ENCODE measurements at regions not wholly inside any gene's neighbourhood (a gene's known extent, or its start where the extent isn't known, plus 50 kb on each side); places are given as distances from the start of the nearest gene placed in this dataset.

DNA sequence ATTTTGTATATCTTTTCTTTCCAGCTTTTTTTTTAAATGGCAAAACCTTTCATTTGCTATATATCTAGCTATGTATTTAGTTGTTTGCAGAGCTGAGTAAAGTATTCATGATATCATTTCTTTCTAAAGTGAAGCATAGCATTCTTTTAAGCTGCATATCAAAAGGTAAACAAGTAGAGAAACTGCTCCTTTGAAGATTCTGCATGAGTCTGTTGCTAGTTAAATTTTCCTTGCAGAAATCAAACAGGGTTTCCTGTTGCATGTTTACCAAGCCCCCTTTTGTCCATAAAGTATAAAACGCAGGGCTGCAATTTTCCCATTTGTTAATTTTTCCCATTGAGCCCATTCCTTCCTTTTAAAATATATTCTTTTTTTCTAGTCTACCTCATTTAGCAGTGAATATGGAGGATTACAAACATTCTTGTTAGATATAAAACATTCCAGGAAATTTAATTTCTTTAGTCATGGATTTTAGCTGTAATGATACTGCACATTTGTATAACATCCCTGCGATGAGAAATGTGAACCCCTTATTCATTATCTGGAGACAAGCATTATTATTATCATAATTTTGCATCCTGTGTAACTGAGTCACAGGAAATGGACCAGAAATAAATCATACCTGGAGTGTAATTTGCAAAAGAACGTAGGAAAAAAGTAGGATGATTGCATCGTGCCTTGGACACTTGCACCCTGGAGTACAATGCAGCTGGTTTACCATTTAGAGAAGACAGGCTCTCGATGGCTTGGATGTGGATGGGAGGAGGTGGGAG is 110.9 kb upstream of the ARGLU1 start:
- no peak for DNase-seq (ENCODE audit: low read depth)

GRCh38 chr13:106675311-106675710 is 107.4 kb upstream of the ARGLU1 start:
- no peak for DNase-seq (ENCODE audit: low read depth)

- no peak for DNase-seq (ENCODE audit: low read depth)
These were observed 93.0 kb upstream of the ARGLU1 start for GRCh38 chr13:106660746-106661625.

GRCh38 chr13:106657104-106657503 is 89.2 kb upstream of the ARGLU1 start:
- DNase-seq (ENCODE audit: low read depth), result no peak

- DNase-seq (ENCODE audit: low read depth), result peak; percentile 2
These were observed 88.2 kb upstream of the ARGLU1 start for GRCh38 chr13:106656186-106656585.

DNA sequence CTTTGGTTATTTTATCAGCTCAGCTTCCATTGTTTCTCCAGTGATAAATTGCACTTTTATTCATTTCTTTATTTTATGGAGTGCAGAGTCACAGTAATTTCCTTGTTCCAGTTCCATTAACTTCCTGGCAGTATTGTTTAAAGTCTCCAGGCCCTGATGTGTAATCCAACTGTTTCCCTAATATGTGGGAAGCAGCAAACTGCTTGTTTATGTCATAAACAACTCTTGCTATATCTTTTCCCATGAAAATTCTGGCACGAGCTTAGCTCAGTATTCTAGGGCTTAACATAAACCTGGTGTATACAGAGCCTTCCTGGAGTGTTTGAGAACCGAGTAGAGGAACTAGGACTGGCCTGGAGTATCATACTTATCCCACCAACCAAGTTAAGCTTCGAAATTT is 83.5 kb upstream of the ARGLU1 start:
- DNase-seq (ENCODE audit: low read depth), result no peak

DNA sequence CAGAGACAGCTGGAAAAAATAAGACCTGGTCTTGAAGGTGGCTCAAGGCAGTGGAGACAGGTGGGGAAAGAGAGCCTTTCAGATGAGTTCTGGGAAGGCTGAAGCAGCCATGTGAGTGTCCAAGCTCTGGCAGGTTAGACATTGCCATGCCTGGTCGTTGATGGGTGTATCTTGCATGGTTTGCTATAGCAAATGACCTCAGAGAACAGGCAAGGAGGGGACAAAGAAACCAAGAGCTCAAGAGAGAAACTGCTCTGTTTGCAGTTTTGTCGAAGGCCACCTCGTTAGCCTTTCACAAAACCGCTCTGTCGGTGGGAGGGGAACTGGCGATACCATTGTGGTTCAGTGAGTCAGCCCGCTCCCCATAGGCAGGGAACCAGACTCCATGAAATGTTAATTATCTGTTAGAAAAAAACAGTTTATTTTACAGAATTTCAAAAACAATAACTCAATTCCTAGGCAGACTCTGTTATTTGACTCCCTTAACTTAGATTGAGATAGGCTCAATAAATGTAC is 82.8 kb upstream of the ARGLU1 start:
- DNase-seq (ENCODE audit: low read depth), result no peak

GRCh38 chr13:106649495-106649894 is 81.6 kb upstream of the ARGLU1 start:
- peak; percentile 16 for DNase-seq (ENCODE audit: low read depth)

DNA sequence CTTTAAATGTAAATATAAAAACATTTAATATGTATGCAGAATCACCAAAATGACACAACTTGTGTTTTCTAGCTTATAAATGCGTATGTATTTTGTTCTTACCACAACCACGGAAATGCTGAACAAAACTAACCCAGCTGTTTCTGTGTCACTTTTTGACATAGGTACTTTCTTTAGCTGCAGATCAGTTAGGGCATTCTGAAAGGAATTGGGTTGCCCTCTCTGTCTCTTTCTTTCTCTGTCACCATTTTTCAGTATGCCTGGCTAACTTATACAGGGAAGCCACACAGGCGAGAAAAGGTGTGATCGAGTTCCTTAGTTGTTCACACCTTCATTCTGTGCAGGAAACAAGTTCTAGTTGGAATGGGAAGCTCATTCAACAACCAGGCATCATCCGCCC is 72.6 kb upstream of the ARGLU1 start:
- no peak for DNase-seq (ENCODE audit: low read depth)

GRCh38 chr13:106637519-106637918 is 69.6 kb upstream of the ARGLU1 start:
- no peak for DNase-seq (ENCODE audit: low read depth)

DNA sequence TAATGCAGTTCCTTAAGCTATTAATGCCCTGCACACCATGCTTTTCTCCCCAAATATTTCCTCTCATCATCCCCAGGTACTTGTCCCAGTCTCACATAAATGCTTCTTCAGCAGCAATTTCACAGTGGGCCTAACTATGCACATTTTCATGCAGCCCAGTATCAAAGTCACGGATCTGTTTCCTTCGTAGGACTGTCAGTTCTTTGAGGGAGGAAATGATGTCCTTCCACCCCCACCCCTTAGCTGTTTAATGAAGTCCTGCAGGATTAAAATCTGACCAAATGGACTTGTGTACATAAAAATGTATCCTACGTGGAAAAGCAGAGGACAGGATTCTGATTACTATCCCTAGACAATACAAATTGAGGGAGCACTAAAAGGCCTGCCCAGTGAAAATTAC is 68.6 kb upstream of the ARGLU1 start:
- DNase-seq (ENCODE audit: low read depth), result no peak

DNA sequence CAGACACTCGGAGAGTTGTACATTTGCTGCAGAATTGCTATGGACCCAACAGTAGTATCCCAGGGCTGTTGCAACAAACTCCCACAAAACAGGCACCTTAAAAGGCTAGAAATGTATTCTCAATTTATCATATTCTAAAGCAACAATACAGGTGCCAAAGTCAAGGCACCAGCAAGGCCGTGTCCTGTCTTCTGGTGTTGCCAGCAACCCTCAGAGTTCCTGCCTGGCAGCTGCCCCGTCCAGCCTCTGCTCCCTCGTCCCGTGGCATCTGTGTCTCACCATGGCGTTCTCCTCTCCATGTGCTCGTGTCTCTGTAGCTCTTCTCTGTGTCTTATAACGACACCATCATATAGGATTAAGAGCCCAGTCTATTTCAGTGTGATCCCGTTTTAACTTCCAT is 67.7 kb upstream of the ARGLU1 start:
- DNase-seq (ENCODE audit: low read depth), result no peak

DNA sequence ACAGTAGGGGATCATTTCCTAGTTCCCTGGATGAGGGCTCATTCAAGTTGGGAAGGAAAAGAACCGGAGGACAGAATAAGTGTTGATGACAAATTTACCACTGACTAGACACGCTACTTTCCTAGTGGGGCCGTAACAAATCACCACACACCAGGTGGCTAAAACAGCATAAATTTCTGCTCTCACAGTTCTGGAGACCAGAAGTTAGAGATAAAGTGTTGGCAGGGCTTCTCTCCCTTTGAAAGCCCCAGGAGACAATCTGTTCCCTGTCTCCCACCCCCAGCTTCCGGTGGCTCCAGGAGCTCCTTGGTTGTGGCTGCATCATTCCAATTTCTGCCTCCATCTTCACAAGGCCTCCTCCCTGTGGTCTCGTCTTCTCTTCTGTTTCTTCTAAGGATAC is 65.4 kb upstream of the ARGLU1 start:
- DNase-seq (ENCODE audit: low read depth), result no peak

DNA sequence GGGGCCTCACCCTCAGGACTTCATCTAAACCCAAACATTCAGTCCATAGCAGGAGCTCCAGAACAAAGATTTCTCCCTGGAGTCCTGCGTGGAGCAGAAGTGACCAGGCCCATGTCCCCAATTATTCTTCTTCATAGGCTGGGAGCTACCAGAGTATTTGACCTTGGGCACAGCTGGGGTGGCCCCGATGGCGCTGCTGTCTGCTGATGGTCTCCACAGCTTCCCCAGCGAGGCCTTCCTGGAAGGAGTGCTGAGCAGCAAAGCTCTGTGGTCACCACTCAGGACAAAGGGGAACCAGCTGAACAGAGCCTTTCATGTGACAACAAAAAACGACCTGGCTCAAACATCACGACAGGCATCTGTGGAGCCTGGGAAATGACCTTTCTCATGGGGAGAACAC is 62.7 kb upstream of the ARGLU1 start:
- DNase-seq (ENCODE audit: low read depth), result no peak

DNA sequence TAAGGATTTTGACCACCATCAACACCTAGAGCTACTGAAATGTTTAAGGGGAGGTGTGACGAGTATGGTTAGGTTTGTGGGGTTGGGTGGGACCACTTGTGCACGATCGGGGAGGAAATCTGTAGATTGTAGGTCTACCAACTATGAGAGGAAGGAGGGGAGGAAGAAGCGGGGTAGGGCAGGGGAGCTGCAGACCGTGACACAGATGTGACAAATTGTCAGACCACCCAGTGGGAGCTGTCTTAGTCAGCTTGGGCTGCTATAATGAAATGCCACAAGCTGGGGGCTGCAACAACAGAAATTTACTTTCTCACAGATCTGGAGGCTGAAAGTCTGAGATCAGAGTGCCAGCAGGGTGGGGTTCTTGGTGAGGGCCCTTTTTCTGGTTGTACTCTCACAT is 62.2 kb upstream of the ARGLU1 start:
- DNase-seq (ENCODE audit: low read depth), result no peak

- no peak for DNase-seq (ENCODE audit: low read depth)
These were observed 61.2 kb upstream of the ARGLU1 start for GRCh38 chr13:106628936-106629659.

GRCh38 chr13:106626473-106626872 is 58.5 kb upstream of the ARGLU1 start:
- DNase-seq (ENCODE audit: low read depth), result no peak

DNA sequence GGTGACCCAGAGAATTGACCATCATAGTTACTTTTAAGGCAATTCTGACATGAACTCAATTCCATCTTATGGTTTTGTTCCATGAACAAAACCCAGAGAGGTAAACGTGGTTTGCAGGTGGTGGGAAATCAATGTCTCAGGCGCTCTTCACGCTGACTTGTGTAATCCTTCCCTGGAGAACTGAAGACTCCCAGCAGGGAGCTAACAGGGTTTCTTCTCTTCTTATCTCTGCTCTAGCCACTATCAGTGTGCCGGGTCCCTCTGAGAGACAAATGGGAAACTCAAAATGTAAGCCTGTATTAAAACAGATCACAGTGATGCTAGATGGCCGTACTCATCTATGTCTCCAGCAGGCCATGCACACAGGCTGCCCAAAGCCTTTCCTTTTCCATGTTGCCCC is 57.6 kb upstream of the ARGLU1 start:
- no peak for DNase-seq (ENCODE audit: low read depth)

DNA sequence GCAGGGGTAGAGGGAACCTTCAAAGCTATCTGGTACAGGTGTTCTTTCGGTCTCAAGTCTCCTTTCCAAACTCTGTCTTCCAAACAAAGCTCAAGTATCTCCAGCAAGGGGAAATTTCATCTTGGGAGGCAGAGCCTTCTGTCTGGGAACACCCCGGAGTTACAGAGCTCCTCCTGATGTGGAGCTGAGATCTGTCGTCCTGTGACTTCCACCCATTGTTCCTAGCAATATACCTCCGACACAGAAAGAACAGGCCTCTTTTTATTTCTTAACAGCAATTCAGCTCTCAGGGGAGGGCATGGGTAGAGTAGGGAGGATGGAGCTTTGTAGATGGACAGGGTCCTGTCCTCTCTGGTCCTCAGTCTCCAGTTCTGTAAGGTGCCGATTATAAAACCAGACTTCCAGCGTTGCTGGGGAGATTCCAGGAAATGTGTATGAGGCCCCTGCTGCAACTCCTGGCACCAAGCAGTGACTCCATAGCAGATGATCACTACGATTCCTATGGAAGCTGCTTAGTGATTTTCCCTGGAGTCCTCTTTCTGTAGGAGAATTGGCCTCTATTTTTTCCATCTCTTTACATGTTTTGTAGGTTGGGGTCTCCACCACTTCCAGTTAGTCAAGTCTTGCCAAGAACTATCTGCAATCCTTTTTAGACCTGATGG is 56.0 kb upstream of the ARGLU1 start:
- DNase-seq (ENCODE audit: low read depth), result no peak

- no peak for DNase-seq (ENCODE audit: low read depth)
These were observed 53.9 kb upstream of the ARGLU1 start for GRCh38 chr13:106621833-106622232.

DNA sequence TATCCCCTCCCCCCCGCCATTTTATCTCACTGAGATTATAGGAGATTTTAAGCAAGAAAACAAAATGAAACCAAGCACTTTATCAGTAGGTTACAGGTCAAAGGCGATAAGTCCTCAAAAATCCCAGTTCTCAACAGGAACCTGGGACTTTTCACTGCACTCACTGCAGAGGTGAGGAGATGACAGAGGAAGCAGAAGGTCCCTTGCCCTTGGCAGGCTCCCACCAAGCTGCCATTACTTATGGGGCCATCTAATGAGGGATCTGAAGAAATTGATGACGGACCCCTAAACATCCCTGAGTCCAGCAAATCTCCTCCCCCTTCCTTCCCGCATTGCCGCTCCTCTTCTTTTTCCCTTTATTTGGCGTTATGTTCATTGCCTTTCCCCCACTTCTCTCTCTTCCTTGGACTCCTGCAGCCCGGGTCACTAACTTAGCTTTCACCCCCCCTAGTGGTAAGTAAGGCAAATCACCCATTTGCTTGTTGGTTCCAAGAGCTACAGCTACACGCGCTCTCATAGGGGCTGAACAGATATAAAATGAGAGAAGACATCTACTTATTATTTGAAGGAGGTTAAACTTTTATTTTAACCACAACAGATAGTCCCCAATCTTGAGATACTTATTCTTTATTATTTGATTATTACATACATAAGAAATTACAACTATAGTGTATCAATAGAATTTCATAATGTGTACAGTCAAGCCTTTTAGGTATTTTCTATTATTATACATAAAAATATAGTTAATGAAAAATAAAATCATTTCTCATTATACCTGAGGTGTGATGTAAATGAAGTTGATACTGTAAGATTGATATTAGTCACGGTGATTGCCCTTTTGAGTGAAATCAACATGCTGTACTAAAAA is 52.0 kb upstream of the ARGLU1 start:
- DNase-seq (ENCODE audit: low read depth), result peak; percentile 65
